Left ventricle myocardium superior (tissue), 1 donor: ENCODE measurements at regions not wholly inside any gene's neighbourhood (a gene's known extent, or its start where the extent isn't known, plus 50 kb on each side); places are given as distances from the start of the nearest gene placed in this dataset.
"Not testable (repeated sequence)": the region's sequence is repeated elsewhere in the genome, so short reads cannot be mapped to it uniquely, and the experiment has no call there.

Experiments used
- ATAC-seq: fragments of 200-7000 bp; cut with Tn5 transposase; one replicate; pipeline ENCODE4 v1.9.1; 2020; ENCODE audit warnings: mild to moderate bottlenecking, moderate library complexity
- DNase-seq: peaks from one replicate; pipeline ENCODE4 v3.0.0-alpha.2; 2020
- intact Hi-C: fragments of 100-400 bp; cut with micrococcal nuclease; formaldehyde crosslinking; loops from one replicate; pipeline ENCODE4 v1.11.0; 2022
- donor health status: DM: no; HTN: yes; CAD: no; lungs with severe emphysema.

DNA sequence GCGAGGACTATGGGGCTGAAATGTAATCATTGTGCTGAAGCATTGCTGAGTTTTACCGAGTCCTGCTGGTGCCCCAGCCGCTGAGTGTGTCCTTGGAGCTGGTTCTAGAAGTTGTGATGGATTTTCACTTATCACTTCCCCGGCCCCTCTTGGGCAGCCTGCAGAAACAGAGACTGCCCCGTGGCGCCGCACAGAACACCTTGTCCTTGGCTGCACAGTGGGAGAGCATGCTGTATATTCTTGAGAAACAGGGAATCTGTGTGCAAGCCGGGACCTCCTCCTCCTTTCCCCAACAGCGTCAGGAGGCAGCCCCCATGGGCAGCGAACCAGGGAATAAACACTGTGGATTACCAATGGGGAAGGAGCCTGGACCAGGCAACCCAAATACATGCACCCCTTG, 90.6 kb upstream of the RUFY1 start:
- no peak for ATAC-seq

DNA sequence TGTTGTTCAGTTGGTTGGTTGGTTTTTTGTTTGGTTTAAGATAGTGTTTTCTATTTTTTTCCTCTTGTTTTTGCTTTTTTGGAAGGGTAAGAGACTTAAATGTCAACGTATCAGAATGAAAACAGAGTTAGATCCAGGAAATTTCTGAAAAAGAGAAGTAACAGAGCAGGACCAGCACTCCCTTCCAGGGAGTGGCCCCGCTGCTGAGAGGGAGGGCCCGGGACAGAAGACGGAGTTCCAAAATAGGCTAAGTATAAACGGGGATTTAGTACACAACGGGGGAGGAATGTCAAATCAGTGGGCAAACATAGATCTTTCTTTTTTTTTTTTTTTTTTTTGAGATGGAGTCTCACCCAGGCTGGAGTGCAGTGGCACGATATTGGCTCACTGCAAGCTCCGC, 92.7 kb upstream of the RUFY1 start:
- ATAC-seq, result no peak
- no peak for DNase-seq

More for the DNA sequence above, 90.6 kb upstream of the RUFY1 start:
- intact Hi-C loops, result no loop called here
- DNase-seq, result no peak

DNA sequence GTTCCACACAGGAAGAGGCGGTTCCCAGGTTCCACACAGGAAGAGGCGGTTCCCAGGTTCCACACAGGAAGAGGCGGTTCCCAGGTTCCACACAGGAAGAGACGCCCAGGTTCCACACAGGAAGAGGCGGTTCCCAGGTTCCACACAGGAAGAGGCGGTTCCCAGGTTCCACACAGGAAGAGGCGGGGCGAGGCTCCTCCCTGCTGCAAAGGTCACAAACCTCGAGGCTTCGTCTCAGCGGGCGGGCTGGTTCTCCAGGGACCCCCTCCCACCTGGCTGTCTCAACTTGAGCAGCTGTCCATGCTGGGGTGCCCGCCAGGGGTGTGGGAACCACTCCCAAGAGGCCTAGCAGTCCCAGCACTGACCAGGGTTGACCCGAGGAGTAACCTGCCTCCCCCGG, 94.3 kb upstream of the RUFY1 start:
- ATAC-seq, intact Hi-C loops, DNase-seq: not testable (repeated sequence)

More for the DNA sequence above, 92.7 kb upstream of the RUFY1 start:
- intact Hi-C loops, result no loop called here

DNA sequence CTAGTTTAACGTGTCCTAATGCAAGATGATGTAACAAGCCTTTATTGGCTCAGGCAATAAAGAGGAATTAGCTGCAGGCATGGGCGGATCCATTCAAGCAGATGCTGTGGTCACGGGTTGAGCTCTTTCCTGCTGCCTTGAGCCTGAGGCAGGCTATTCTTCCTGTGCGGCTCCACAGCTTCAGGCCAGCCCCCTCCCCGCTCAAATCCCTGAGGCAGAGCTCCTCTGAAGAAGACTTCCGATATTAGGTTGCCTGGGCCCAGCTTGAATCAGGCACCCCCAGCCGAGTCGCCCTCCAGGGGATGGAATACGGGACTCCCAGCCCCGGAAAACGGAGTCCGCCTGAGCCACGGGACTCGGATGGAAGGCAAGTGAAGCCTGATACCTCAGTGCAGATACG, 95.0 kb upstream of the RUFY1 start:
- ATAC-seq (no peak), DNase-seq (no peak)
- intact Hi-C loops, result no loop called here

DNA sequence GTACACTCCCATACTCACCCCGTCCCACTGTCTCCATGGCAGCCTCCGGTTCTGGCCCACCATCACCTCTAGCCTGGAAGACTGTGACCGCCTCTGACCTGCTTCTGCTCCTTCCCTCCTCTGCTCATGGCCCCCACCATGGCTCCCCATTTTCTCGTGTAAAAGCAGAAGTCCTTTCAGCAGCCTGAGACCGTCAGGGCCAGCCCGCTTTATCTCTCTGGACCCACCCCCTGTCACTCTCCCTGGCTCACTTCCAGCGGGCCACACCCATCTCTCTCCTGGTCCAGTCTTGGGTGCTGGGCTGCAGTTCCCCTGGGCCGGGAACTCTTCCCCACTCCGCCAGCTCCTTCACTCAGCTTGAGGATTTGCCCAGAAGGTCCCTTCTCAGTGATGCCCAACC, 96.0 kb upstream of the RUFY1 start:
- ATAC-seq (no peak), DNase-seq (no peak)
- intact Hi-C loops, result no loop called here

DNA sequence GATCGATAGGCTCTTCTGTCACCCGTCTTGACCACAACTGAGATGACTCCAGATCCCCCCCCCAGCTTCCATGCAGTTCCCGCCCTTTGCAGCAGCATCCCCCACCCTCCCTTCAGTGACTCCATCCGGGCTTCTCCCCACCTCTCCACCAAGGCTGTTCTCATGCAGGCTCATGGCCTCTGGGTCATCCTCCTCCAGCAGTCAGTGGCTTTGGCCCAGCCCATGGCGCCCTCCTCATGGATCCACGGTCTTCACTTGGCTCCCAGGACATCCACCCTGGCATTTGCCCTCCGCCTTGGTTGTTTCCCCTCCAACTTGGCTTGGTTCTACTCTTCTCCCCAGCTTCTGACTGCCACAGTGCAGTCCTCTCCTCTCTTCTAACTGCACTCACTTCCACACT, 96.7 kb upstream of the RUFY1 start:
- ATAC-seq (no peak), DNase-seq (no peak)
- intact Hi-C loops, result no loop called here

DNA sequence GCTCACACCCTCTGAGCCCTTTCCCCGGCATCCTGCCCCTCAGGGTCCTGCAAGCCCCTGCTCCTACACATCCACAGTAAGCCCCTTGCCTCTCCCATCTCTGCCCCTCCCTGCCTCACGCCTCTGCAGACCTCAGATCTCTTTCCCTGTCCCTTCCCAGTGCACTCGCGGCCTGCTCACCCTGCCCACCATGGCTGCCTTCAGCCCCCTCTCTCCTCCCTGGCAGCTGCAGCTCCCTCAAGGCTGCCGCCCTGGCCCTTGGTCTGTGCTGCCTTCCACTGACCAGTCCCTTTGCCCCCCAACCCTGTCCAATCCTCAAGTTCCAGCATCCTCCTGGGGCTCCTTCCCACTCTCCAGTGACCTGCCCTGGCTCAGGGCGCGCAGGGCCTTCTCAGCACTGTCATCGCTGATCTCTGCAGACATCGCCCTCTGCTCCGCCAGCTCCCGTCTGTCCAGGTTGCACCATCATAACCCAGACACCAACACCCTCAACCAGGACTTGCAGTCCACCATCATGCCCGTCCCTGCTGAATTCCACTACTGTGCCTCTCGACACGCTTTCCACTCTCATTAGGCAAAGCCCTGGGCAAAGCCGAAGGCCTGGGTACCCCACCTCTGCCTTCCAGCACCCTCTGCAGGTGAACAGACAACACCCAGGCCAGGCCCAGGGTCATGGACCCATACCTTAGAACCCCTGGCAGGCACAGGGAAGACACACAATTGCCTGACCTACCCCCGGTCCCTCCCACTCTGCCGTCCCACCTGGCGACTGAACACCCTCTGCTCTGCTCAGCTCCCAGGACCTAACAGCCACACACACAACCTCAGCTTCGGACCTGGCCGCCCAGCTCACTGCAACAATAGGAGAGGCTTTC, 97.8 kb upstream of the RUFY1 start:
- intact Hi-C loops, result no loop called here
- no peak for ATAC-seq
- no peak for DNase-seq

DNA sequence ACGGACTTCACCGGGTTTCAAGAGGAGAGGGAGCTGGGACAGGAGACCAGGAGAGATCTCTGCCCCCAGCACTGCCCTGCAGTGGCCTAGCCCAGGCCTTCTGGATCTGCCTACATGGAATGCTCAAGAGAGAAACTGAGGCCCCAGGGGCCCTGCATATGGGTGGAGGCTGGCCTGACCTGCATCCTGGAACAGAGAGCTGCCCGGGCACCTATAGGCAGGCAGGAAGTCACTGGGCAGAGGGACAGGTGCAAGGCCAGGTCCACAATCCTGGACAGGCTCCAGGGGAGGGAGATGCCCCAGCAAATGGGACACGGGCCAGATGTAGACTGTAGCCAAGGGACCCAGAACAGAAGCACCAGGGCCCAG, 98.5 kb upstream of the RUFY1 start:
- ATAC-seq, result no peak
- intact Hi-C loops, result no loop called here
- DNase-seq, result no peak

DNA sequence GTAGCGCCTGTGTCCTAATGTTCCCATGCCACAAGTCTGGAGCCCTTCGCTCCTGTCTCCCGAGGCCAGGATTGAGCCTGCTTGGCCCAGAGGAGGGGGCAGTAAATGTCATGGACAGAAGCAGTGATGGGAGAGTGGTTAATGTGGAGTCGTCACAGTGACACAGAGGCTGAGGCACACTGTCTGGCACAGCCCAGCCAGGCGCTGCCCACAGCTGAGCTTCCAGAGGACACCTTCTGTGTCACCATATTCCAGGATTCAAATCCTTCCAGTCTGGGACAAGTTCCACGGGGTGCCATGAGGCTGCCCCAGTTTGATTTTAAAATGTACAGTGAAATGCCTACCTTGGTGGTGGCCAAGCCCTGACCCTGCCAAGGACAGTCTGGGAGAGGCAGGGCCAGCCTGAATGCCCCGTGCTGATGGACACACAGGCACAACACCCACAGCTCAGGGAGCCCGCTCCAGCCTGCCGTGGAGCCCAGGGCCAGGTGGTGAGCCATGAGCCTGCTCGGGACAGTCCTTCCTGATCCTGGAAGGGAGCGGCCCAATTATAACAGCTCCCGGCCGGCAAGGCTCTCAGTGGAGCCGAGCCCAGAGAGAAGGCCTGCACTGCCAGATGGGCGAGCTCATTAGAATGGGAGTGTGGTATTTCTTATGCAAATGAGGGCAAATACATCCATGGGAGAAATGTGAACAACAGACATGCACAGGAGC, 99.1 kb upstream of the RUFY1 start:
- DNase-seq, result no peak
- intact Hi-C loops, result no loop called here
- ATAC-seq, result no peak

DNA sequence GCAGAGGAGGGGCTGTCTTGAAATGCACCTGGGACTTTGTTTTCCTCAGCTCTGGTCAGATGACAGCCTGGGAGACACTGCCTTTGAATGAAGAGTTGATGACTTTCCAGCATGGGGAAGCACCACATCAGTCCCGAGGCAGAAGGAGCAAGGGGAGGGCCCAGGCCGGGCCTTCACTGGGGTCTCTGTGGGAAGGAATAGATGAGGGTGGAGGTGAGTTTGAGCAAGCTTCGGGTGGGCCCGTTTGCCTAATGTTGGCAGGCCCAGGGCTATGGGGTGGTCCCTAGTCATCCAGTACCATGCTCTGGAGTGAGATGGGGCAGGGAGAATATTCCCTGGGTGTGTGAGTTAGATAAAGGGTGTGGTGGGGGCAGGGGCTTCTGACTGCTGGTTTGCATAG, 100.4 kb upstream of the RUFY1 start:
- DNase-seq, ATAC-seq, intact Hi-C loops: not testable (repeated sequence)

DNA sequence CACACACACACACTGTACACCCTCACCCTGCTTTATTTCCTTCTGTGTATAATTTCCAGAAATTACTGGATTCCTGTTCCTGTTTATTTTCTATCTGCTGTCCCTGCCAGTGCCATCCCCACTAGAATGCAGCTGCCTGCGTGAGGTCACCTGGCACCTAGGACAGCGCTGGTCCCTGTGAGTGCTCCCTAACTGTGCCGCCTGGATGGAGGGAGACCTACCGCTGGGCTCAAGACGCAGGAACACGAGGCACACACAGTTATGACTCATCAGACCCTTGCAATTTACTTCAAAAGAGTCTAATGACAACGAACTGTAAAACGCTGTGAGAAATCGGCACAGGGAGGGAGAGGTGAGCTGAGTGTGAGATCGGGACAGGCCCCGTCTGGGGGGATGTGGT, 102.1 kb upstream of the RUFY1 start:
- intact Hi-C loops, ATAC-seq, DNase-seq: not testable (repeated sequence)

DNA sequence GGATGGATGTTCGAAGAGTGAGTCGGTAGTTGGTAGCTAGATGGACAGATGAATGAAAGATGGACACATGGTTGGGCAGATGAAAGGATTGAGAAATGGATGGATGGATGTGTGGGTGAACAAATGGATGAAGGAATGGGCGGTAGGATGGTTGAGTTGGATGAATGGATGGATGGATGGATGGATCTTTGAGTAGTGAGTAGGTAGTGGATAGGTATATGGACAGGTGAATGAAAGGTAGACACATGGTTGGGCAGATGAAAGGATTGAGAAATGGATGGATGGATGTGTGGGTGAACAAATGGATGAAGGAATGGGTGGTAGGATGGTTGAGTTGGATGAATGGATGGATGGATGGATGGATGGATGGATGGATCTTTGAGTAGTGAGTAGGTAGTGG, 97.0 kb upstream of the ADAMTS2 start:
- DNase-seq, intact Hi-C loops, ATAC-seq: not testable (repeated sequence)

DNA sequence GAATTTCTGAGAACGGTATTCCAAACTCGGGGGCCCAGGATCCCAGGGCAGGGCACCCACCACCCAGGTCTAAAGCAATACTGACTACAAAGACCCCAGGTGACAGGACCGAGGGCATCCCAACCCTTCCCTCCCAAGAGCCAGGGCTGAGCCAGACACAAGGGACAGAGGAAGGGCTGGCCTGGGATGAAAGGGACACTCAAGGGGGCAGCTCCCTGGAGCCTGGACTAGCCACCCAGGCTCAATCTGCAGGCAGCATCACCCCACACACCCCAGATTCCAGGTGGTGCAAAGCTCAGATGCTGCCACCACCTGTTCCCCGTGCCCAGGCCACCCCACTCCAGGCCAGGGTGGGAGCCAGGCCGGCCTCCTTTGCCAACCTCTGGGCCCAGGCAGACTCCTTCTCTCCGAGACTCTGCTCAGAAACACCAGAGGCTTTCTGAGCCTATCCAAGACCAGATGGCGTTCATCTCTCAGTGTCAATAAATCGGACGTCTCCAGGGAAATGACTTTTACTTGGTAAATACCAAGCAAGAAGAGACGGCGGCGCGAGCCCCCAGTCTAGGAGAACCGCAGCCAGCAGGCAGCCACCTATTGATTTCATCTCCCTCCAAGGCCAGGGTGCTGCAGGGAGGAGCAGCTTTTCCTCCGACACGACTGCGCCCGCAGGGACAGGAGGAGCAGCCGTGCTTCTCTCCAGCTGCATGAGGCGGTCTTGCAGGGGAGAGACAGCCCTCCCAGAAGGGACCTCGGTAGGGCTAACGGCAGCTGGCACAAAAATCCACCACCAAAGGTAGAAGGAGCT, 94.1 kb upstream of the ADAMTS2 start:
- intact Hi-C loops, result no loop called here
- ATAC-seq (no peak), DNase-seq (no peak)

DNA sequence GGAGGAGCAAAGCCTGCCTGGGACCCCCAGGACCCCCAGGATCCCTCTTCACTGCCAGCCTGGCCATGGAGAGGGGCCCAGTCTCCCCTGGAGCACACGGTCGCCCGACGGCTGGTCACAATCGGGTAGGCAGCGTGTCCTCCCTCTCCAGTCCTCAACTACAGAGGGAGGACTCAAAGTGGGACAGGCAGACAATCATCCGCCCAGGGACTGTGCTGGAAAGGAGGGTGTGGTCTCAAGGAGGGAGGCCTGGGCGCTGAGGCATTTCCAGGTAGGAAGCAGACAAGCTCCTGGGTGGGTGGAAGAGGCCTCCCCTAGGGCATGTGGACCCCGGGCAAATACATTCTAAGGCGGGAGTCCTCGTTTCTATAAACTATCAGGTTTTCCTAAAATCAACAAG, 93.2 kb upstream of the ADAMTS2 start:
- no peak for ATAC-seq
- intact Hi-C loops, result no loop called here
- DNase-seq, result no peak

DNA sequence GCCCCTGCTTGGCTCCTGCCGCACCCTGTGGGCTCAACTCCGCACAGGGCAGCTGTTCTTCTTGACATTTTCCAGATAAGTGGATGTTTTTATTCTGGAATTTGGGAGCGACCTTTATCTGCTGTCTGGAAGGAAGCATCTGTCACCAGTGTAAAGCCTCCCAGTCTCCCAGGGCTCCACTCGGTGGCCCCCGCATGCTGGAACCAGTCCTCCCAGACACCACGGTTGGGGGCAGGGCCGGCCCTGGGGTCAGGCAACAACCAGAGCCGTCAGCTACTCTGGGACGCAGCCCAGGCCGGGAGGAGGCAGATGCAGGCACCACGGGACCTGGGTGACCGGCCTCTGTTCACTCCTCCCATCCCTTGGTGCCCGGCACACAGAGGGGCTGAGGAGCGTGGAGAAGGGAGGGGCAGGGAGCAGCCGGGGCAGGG, 92.8 kb upstream of the ADAMTS2 start:
- DNase-seq (no peak), ATAC-seq (peak; percentile 43)
- intact Hi-C loops, result no loop called here

DNA sequence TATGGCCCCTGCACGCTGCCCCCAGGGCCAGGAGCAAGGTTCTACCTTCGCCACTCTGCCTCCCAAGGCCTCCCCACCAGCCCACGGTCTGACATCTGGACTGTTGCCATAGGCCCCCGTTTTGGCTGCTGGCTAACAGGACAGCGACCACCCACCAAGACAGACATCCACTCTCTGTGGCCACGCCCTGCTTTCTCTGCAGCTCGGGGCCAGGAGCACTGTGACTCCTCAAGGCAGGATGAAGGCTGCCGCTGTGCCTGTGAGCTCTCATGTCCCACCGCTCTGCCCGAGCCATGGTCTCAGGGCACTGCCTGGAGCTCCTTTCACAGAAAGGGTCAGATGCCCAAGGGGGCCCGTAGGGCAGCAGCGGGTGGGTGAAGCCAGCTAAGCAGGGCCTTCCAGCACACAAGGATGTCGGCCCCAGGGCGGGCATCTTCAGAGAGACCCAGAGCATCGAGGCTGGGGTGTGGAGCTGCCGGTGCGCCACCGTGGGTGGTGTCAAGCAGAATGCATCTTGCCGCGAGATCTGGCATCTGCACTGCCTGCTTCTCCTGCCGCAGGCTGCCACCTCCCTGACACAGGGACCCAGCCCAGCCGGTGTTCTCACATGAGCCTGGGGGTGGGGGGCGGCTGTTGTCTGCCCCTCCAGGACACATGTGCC, 92.2 kb upstream of the ADAMTS2 start:
- intact Hi-C loops, result no loop called here
- ATAC-seq (no peak), DNase-seq (no peak)

DNA sequence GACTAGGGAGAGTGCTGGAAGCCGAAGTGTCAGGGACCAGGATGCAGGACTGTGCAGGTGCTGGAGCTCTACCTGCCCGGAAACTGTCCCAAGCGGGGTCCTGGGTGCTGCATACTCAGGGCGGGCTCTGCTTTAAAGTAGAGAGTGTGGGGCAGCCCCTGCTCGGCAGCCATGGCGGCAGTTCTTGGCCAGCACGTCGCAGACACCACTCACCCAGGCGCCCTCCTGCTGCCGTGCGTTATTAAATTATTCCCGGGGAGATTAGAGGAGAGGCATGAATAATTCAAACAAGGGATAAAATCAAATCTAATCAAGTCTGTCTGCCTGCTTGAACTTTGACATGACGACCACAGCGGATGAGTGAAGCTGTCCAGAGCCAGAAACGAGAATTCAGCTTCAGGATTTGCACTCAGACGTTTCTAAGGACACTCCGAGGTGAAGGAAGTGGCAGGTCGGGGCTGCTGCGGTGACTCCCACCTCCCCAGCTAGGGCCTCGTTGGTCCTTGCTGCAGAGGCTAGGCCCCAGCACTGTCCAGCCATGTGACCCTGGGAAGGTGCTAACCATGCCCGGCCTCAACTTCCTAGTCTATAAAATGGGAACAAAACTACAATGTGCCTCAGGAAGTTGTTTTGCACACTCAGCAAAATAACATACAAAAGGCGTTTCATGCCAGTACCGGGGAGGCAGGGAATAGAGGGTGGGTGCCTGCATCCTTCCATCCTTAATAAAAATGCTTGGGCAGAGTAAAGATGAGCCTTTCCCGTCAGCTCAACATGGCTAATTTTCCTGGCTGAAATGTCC, 91.3 kb upstream of the ADAMTS2 start:
- ATAC-seq, result no peak
- intact Hi-C loops, result no loop called here
- no peak for DNase-seq

DNA sequence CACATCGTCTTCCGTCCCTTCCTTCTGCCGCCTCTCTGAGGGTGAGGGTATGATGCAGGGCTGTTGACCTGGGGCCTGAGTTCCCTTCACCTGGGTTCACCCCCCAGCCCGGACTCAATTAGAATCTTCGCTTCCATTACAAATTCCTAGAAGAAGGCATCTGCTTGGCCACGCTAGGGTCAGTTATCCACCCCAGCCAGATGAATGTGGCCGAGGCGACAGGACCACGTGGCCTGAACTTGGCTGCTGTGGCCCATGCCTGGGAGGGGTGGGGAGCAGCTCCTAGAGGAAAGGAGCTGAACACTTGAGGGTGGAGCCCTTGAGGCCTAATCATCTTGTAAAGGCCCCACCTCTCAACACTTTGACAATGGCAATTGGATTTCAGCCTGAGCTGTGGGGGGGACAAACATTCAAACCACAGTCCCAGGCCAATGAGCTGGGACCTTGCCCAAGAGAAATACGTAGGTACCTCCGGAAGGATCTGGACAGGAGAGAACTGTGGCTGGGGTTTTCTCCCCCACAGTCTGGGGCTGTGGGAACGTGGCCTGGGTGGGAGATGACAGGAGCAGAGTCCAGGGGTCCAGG, 90.6 kb upstream of the ADAMTS2 start:
- ATAC-seq (peak; percentile 56), DNase-seq (no peak)
- intact Hi-C loops, result no loop called here
